Cerebellar cortex (tissue), 1 donor: ENCODE measurements at regions not wholly inside any gene's neighbourhood (a gene's known extent, or its start where the extent isn't known, plus 50 kb on each side); places are given as distances from the start of the nearest gene placed in this dataset.

Experiments
- DNase-seq: peaks from one replicate; pipeline ENCODE4 v3.0.0-alpha.2; 2015; ENCODE audit warnings: low spot score

GRCh38 chr15:46647046-46647445 lies 1012.2 kb downstream of the SQOR start:
- DNase-seq = no peak

GRCh38 chr15:46652266-46652665 lies 1017.4 kb downstream of the SQOR start:
- DNase-seq = no peak

- no peak for DNase-seq
Observed at GRCh38 chr15:46654993-46655392, 1020.2 kb downstream of the SQOR start.

GRCh38 chr15:46660096-46660842 lies 1025.4 kb downstream of the SQOR start:
- no peak for DNase-seq

DNA sequence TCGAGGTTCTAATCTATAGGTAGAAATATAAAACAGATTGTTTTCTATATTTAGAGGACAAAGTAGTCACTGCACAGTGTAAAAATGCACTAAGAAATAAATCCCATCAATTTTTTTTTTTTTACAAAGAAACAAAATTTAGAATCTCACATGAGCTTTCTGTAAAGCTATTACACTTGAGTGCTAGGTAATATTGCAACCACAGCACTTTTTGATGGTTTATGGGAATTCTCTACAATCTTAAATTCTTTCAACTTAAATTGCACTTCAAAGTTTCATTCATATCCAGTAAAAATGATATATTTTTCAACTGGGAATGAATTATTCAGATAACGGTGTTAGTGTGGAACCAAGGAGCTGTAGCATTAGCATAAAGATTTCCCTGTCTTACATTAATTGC lies 1035.4 kb downstream of the SQOR start:
- no peak for DNase-seq

DNA sequence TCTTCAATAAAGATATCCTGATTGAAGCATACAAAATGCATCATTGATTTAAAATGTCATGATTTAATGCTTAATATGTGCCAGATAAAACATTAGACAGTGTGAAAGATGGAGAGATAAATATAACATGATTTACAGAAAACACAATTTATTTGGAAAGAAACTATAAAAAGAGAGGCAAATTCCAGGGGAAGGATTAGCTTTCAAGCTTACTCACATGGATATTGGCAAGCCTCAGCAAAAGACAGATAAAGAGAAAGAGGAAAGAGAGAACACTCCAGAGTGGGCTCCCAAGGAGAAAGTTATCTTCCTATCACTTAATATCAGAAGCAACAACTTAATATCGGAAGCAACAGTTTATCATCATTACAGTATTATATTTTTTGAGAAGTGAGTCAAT lies 1036.5 kb downstream of the SQOR start:
- DNase-seq = no peak

DNA sequence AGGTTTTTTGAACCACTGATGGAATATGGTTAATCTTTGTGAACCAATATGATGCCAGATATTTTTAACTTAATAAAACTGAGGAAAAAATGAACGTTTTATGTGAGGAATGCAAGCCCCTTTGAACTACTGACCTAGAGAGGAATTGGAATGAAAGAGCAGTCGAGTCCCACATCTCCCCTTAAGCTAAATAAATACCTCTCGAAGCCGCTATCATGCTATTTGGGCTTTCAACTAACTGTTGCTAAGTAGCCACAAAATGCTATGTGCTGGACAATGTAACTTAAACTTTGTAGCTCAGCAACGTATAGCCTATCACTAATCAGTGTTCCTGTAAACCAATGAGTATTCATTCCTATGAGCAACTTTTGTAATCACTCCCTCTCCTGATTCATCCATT lies 1037.2 kb downstream of the SQOR start:
- DNase-seq = no peak

DNA sequence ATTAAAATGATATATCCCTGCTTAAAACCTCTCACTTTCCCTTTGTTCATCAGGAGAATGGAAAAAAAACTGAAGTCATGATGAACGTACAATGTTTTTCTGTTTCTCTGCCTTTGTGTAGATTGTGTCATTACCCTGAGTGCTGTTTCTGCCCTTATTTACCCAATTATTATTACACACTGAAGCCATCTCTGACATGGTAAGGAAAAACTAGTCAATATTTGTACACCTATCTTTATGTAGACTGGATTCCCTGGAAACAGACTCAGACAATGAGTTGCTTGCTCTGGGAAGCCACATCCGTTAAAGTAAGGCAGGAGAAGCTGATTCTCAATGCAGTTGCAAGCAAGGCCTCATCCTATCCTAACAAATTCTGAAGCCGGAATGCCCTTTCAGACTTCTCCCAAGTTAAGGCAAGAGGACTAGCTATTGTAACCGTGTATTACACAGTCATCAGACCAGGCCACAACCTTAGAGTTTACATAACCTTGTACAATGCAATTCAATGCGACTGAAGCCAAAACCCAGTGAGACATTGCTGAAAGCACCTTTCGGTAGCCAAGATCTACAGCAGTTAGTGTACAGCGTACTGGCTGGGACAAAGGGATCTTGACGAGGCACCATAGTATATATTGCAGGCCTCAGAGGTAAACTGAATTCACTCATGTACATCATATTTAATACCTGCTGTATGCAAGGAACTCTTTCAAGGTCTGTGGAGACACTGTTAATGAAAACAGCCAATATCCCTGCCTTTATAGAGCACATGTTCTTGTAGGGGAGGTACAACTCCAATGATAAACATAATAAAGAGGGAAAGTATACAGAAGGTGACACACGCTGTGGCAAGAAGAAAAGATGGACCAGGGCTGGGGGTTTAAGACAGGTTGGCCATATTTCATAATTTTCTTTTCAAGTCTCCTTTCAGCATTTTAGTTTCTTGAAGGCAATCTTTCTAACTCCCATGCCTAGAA lies 1040.8 kb upstream of the SEMA6D start:
- no peak for DNase-seq

- no peak for DNase-seq
Observed at GRCh38 chr15:46677491-46677890, 1039.8 kb upstream of the SEMA6D start.

GRCh38 chr15:46681901-46682300 lies 1035.4 kb upstream of the SEMA6D start:
- no peak for DNase-seq

DNA sequence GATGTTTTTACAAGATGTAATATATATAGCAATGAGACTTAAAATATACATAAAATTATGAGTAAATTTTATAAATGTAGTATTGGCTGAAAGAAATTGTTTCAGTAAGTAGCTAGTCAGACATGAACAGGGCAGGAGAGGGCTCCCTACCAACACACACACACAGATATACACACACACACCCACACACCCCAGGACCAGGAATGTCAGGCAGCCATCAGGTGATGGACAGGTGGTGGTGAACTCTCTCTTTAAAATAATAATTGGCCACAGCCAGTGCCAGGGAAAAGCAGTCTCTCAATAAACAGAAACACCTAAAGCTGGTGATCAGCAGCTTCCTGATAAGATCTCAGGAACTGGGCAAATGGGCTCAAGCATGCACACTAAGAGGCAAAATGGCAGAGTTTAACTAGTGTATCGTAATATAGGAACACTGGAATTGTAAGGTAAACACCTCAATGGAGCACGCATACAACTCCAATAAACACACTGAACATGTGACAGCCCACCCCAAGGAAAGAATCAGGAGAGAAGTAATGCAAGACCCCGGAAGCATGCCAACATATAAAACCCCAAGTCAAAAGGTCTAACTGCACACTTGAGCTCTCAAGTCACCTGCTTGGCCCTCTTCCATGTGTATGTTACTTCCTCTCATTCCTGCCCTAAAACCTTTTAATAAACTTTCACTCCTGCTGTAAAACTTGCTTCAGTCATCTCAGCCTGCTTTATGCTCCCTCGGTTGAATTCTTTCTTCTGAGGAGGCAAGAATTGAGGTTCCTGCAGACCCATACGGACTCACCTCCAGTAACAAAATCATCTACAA lies 1034.1 kb upstream of the SEMA6D start:
- no peak for DNase-seq

- DNase-seq = no peak
Observed at GRCh38 chr15:46685096-46685495, 1032.2 kb upstream of the SEMA6D start.

GRCh38 chr15:46685681-46686080 lies 1031.6 kb upstream of the SEMA6D start:
- no peak for DNase-seq

GRCh38 chr15:46696281-46696680 lies 1021.0 kb upstream of the SEMA6D start:
- DNase-seq = no peak

GRCh38 chr15:46701346-46701745 lies 1016.0 kb upstream of the SEMA6D start:
- no peak for DNase-seq

- DNase-seq = no peak
Observed at GRCh38 chr15:46701896-46702295, 1015.4 kb upstream of the SEMA6D start.

- no peak for DNase-seq
Observed at GRCh38 chr15:46703020-46703861, 1014.1 kb upstream of the SEMA6D start.

DNA sequence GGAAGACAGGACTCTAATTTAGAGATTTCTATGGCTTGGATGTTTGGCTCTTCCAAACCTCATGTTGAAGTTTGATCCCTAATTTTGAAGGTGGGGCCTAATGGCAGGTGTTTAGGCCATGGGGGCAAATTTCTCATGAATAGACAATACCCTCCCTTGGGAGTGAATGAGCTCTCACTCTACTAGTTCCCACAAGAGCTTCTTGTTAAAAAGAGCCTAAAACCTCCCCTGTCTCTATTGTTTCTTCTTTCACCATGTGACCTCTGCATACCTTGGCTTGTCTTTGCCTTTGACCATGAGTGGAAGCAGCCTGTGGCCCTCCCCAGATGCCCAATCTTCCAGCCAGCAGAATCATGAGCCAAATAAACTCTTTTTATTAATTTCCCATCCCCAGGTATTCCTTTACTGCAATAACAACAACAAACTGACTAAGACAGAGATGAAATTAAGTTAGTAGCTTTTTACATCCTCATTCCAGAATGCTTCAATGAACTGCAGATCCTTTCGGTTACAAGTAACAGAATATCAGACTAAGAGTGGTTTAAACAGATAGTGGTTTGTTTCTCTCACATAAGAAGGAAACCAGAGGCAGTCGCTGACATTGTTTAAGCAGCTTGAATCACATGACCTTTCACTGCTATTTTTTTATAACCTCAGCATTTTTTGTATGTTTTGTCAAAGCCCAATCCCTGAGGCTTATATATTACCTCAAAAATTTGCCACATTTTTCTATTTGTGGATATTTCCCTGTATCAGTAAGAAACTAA lies 1013.3 kb upstream of the SEMA6D start:
- DNase-seq = no peak

DNA sequence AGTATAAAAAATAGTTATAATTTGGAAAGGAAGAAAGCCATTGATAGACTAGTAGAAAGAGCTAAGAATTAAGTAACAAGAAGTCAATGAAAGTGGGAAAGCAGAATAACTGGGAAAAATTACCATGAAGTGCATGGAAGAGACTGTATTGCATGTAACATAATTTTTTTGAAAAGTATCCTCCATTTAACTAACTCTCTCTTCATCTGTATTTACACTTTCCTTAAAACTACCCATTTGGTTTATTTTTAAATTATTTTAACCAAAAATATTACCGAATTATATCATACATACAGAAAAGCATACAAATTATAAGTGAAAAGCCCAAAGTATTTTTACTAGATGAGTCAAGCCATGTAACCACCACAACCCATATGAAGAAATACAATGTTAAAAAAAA lies 1009.9 kb upstream of the SEMA6D start:
- DNase-seq = no peak

GRCh38 chr15:46708226-46708625 lies 1009.1 kb upstream of the SEMA6D start:
- no peak for DNase-seq
